ENCODE measurements at regions not wholly inside any gene's neighbourhood (a gene's known extent, or its start where the extent isn't known, plus 50 kb on each side); places are given as distances from the start of the nearest gene placed in this dataset.
"Not testable (repeated sequence)": the region's sequence is repeated elsewhere in the genome, so short reads cannot be mapped to it uniquely, and the experiment has no call there.

DNA sequence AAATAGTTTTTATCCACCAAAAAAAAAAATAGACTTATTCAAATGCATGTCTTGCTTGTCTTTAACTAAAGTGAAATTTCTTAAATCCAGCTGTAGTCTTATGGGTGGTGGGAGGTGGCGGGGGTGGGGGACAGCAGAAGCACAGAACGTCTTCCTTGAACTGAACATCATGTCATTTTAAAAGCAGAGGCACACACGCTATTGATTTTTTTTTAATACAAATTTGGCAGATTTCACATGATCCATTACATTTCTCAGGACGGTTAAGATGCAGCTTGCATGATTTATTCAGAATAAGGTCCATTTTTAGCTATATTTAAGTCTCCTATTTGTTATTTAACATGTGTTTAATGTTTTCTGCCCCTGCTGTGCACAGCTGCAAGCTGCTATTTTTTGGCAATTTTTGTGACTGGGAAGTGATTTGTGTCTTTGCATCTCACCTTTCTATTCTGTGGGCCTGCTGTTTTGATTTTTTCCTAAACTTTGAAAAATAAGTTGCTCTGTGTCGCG is 274.0 kb downstream of the TSHZ3 start:
- no peak for DNase-seq

- DNase-seq, result no peak
Observed at GRCh38 chr19:31074199-31075125, 274.8 kb downstream of the TSHZ3 start.

DNA sequence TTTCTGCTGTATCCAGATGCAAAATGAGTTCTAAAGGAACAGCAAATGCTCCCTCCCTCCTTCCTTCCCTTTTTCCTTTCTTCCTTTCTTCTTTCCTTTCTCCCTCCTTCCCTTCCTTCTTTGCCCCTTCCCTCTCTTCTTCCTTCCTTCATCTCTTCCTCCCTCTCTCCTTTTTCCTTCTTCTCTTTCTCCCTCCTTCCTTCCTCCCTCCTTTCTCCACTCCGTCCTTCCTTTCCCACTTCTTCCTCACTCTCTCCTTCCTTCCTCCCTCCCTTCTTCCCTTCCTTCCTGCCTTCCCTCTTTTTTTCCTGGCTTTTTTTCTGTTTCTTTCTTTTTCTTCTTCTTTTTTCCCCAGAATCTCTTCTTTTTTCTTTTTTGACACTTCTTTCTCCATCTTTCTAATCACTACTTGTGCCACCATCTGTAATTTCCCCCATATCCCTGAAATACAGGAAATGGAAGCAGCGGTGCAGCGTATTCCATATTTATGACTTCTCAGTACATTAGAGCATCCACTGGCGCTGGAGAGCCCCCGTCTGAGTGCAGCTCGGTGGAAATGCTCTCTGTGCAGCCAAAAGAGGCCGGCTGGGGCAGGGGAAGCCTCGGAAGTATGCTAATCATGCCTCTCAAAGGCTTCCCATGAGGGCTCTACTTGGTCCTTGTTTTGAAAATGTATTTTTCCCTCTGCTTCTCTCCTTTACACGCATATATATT is 275.6 kb downstream of the TSHZ3 start:
- no peak for DNase-seq

- DNase-seq, result no peak
Observed at GRCh38 chr19:31072451-31072850, 276.8 kb downstream of the TSHZ3 start.

GRCh38 chr19:31071136-31071855 is 277.9 kb downstream of the TSHZ3 start:
- no peak for DNase-seq

GRCh38 chr19:31070146-31071065 is 278.8 kb downstream of the TSHZ3 start:
- DNase-seq, result no peak

- no peak for DNase-seq
Observed at GRCh38 chr19:31068268-31068667, 281.0 kb downstream of the TSHZ3 start.

GRCh38 chr19:31066385-31066784 is 282.9 kb downstream of the TSHZ3 start:
- DNase-seq, result no peak

GRCh38 chr19:31064491-31064890 is 284.7 kb downstream of the TSHZ3 start:
- no peak for DNase-seq

GRCh38 chr19:31058676-31059340 is 290.4 kb downstream of the TSHZ3 start:
- DNase-seq, result no peak

DNA sequence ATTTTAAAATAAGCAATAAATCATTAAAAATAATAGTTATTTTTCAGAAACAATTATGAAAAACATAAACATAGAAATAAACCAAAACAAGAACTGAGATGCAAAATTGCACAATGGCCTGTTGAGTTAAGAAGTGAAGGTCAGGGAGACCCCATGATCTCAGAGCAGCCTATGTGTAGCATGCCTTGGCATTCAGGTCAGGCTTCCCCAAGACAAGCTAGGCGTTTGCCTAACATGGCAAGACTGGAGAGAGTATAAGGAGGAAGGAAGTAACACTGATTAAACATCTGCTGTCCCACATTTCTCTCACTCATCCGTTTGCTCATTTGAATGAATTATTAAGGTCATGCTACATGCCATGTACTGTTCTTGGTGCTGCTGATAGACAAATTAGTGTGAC is 291.8 kb downstream of the TSHZ3 start:
- no peak for DNase-seq

DNA sequence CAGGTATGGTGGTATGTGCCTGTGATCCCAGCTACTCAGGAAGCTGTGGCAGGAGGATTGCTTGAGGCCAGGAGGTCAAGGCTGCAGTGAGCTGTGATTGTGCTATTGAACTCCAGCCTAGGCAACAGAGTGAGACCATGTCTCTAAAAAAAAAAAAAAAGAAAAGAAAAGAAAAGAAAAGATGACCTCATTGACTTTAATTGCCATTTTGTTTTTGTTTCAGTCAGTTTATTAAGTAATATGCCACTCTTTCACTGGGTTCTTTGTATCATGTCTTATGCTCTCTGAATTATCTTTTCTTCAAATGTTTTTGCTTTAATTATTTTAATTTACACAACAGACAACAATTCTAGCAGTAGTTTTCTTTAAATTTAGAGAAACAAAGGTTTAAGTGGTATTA is 293.8 kb downstream of the TSHZ3 start:
- DNase-seq, result no peak

DNA sequence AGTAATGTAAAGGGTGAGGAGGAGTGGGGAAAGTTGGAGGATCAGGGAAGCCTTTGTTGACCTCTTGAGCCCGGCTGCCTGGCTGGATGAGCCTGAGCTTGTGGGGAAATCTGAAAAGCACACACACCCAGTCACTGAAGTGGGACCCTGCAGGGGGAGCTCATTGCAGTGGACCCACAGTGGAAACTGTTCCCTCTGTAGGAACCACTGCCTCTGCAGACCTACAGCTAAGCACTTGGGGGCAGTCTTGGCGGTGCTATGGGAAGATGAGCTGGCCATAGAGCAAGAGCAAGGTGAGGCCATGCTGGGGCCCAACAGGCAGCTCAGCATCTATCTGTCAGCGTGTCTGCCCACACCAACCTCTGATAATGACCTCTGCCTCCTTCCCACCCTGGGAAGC is 294.8 kb downstream of the TSHZ3 start:
- DNase-seq, result peak; percentile 38

GRCh38 chr19:31049431-31049830 is 299.8 kb downstream of the TSHZ3 start:
- DNase-seq, result no peak

DNA sequence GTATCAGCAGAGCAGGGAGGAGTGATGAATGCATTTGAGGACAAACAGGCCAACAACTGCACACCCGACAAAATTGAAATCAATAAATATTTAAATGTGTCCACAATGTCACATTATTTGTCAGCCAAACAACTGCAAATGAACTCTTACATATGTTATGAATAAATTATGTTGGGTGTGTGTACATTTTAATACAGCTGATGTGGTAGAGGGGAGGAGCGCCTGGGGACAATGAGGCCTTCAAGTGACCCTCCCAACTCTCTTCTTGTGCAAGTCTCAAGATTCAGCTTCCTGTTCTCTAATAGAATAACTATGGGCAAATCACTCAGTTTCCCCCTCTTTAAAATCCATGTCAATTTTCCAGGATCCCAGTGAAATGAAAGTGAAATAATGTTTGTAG is 303.2 kb downstream of the TSHZ3 start:
- no peak for DNase-seq

DNA sequence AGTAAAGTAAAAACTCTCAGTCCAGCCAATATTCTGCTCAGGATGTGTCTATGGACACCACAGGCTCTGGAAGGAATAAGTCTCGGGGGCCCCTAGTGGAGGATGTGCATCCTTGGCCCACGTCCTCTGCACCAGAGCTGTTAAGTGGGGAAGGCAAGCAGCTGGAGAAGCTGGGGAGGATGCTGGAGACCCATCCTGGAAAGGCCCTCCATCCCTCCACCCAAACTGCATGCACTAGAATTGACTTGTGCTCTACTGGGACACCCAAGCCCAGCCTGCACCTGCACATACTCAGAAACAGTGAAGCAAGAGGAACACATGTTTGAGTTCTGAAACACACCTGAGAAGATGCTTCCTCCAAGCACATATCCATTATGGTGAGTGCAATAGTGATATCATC is 307.8 kb downstream of the TSHZ3 start:
- DNase-seq, result no peak

DNA sequence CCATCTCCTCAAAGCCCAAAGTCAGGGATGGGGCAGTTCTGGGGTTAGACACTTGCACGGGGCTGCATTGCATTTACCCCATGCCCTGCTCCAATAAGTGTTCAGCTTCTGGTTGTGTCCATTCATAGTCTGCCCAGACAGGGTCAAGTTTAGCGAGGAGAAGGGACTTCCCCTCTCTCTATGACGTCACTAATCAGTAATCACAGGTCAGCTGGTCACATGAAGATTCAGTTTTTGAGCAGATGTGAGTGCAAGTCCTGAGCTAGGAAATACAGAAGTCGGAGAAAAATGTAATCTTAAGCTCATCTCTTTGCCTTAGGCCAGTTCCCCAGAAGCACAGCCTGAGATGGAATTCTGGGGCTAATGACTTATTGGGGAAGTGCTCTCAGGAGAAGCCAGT is 310.1 kb downstream of the TSHZ3 start:
- DNase-seq, result no peak

GRCh38 chr19:31037286-31037980 is 311.8 kb downstream of the TSHZ3 start:
- DNase-seq, result no peak

DNA sequence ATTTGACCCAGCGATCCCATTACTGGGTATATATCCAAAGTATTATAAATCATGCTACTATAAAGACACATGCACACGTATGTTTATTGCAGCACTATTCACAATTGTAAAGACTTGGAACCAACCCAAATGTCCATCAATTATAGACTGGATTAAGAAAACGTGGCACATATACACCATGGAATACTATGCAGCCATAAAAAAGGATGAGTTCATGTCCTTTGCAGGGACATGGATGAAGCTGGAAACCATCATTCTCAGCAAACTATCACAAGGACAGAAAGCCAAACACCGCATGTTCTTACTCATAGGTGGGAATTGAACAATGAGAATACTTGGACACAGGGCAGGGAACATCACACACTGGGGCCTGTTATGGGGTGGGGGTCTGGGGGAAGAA is 317.8 kb downstream of the TSHZ3 start:
- DNase-seq, result not testable (repeated sequence)

DNA sequence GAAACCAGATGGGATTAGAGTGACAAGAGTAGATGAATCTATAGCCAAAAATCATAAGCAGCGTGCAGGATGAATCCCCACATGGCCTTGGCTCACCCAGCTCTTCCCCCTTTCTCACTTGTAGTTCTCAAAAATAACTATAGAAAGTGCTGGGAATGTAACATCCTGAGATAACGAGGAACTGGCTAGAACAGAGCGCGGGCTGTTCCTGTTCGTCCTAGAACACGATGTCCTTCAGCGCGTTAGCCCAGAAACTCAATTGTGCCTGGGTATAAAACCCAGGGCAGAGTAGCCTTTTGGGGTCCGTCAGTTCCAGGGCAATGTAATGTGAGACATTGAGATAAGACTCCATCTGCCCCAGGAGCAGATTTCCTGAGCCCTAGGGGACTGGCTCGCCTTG is 326.2 kb downstream of the TSHZ3 start:
- DNase-seq, result no peak

DNA sequence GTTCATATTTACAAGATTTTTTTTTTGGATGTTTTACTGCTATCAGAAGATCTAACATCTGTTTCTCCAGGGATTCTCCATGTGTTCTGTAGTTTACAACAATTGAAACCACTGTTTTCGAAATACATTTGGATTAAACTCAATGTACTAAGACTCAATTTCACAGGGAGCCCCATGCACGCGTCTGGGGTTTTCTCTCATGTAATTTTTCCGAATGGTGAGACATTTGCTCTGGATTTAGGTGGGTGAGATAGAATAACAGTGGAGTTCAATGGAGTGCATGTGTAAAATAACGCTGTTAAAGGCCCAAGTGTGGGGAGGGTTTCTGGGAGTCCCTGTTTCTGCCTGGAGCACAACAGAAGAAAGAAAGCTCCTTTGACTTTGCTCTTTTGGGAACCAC is 330.3 kb downstream of the TSHZ3 start:
- no peak for DNase-seq
